Left lung (tissue), 4 donors: ENCODE measurements at regions not wholly inside any gene's neighbourhood (a gene's known extent, or its start where the extent isn't known, plus 50 kb on each side); places are given as distances from the start of the nearest gene placed in this dataset.

Experiments used
- ATAC-seq: fragments of 200-7000 bp; cut with Tn5 transposase; one replicate; pipeline ENCODE4 v1.9.1; 2020; ENCODE audit warnings: moderate library complexity
- DNase-seq, 4 donors: peaks; one replicate each; pipeline ENCODE4 v3.0.0-alpha.2; 2013 to 2020
- H3K27ac ChIP-seq, 2 donors: fragments of 200-600 bp; sonication (generic) in 1 of 2; one replicate each; pipeline versions ENCODE4 v1.5.0 to v1.8.0; 2020 to 2021
- H3K27me3 ChIP-seq, 2 donors: fragments of 200-600 bp; sonication (generic) in 1 of 2; one replicate each; pipeline versions ENCODE4 v1.5.0 to v1.8.0; 2020 to 2021
- H3K36me3 ChIP-seq, 2 donors: fragments of 200-600 bp; sonication (generic) in 1 of 2; one replicate each; pipeline versions ENCODE4 v1.5.0 to v1.8.0; 2020 to 2021
- H3K4me1 ChIP-seq, 2 donors: fragments of 200-600 bp; one replicate each; pipeline ENCODE4 v1.8.0; 2021
- H3K4me3 ChIP-seq, 2 donors: fragments of 200-600 bp; sonication (generic) in 1 of 2; one replicate each; pipeline versions ENCODE4 v1.5.0 to v1.8.0; 2020 to 2021; ENCODE audit warnings: mild to moderate bottlenecking in 1 of 2
- H3K9me3 ChIP-seq, 2 donors: fragments of 200-600 bp; sonication (generic) in 1 of 2; one replicate each; pipeline versions ENCODE4 v1.5.0 to v1.8.0; 2020 to 2021
- intact Hi-C, 2 donors: fragments of 100-400 bp; cut with DNase I; formaldehyde crosslinking; loops; one replicate each; pipeline versions ENCODE4 v1.11.2 to v1.14.2; 2022
- TF ChIP-seq, protein P1 (sequence below), 2 donors: fragments of 200-600 bp; sonication (generic) in 1 of 2; IDR thresholded peaks; one replicate each; pipeline versions ENCODE4 v1.5.0 to v1.8.0; 2021; ENCODE audit warnings: antibody characterized with exemption in 2 of 2
- donor health status: DM: no; HTN: yes; CAD: no.
- donor health status: DM: no; HTN: no; CAD: no.

DNA sequence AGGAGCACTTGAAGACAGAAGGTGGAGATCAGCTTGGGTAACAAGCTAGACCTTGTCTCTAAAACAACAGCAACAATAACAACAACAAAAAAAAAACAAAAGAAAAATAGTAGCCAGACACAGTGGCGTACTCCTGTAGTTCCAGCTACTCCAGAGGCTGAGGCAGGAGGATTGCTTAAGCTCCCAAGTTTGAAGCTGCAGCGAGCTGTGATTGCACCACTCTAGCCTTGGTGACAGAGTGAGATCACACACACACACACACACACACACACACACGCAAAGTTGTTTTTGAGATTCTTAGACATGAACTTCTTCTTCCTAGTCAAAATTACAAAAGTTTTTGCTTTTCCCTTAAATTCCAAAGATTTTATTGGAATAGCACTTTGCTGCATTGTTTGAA lies 93.0 kb upstream of the IGSF10 start:
- ATAC-seq: peak; percentile 58
- intact Hi-C loops: no loop called here
- no peaks in the 10 kb centered on the region for H3K9me3 ChIP-seq
- peak in 1 of 4 donors; percentile 57 for DNase-seq
- no peaks in the 10 kb centered on the region for H3K36me3 ChIP-seq
- no peaks in the 10 kb centered on the region for H3K4me1 ChIP-seq
- H3K4me3 ChIP-seq: no peak overlapping the region
- TF ChIP-seq, protein P1, sequence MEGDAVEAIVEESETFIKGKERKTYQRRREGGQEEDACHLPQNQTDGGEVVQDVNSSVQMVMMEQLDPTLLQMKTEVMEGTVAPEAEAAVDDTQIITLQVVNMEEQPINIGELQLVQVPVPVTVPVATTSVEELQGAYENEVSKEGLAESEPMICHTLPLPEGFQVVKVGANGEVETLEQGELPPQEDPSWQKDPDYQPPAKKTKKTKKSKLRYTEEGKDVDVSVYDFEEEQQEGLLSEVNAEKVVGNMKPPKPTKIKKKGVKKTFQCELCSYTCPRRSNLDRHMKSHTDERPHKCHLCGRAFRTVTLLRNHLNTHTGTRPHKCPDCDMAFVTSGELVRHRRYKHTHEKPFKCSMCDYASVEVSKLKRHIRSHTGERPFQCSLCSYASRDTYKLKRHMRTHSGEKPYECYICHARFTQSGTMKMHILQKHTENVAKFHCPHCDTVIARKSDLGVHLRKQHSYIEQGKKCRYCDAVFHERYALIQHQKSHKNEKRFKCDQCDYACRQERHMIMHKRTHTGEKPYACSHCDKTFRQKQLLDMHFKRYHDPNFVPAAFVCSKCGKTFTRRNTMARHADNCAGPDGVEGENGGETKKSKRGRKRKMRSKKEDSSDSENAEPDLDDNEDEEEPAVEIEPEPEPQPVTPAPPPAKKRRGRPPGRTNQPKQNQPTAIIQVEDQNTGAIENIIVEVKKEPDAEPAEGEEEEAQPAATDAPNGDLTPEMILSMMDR (IDR thresholded peaks at IDR 0.05): no peak
- H3K27ac ChIP-seq: no peak overlapping the region
- no peaks in the 10 kb centered on the region for H3K27me3 ChIP-seq

DNA sequence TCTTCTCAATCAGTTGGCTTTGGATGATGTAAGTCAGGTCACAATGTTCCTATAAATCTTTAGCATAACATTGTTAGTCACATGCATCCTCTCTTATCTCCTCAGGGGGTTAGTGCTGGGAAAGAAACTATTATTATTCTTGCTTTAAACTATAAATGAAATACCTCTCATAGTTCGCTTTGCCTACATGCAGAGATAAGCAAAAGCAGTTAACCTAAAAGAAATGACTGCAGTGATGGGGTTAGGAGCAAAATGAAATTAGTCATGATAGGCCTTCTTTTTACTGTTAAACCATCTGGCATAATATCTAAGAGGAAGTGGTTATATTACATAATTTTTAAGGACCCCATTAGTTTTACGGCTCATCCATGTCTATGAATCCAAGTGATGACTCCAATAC lies 91.7 kb upstream of the IGSF10 start:
- ATAC-seq (no peak), DNase-seq (no peak)
- Histone ChIP-seq H3K4me1 (no peaks in the 10 kb centered on the region), H3K9me3 (no peaks in the 10 kb centered on the region), H3K36me3 (no peaks in the 10 kb centered on the region), H3K27ac (no peak overlapping the region), H3K4me3 (no peak overlapping the region), H3K27me3 (no peaks in the 10 kb centered on the region)
- intact Hi-C loops: no loop called here
- TF ChIP-seq, protein P1 (IDR thresholded peaks at IDR 0.05): no peak

DNA sequence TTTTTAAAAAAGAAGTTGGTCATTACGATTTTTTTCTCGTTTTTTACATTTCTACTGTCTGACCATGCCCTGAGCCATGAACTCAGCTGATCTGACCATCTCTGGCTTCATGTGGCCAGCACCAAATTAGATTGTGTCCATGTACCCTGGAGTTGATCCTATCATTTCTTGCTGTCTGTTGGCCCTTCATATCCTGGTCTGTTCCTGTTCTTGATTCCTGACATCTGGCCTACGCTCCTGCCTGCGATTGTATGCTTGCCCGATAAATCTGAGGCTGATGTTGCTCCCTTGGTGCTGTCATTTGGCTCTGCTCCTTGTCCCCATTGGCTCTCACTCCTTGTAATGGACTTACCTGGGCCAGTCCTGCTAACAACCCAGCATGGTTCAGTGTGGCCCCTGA lies 89.8 kb upstream of the IGSF10 start:
- Histone ChIP-seq H3K4me3 (no peak overlapping the region), H3K27me3 (no peaks in the 10 kb centered on the region), H3K4me1 (no peaks in the 10 kb centered on the region), H3K27ac (no peak overlapping the region), H3K9me3 (no peaks in the 10 kb centered on the region), H3K36me3 (no peaks in the 10 kb centered on the region)
- TF ChIP-seq, protein P1 (IDR thresholded peaks at IDR 0.05): no peak
- intact Hi-C loops: no loop called here
- DNase-seq (no peak), ATAC-seq (no peak)

DNA sequence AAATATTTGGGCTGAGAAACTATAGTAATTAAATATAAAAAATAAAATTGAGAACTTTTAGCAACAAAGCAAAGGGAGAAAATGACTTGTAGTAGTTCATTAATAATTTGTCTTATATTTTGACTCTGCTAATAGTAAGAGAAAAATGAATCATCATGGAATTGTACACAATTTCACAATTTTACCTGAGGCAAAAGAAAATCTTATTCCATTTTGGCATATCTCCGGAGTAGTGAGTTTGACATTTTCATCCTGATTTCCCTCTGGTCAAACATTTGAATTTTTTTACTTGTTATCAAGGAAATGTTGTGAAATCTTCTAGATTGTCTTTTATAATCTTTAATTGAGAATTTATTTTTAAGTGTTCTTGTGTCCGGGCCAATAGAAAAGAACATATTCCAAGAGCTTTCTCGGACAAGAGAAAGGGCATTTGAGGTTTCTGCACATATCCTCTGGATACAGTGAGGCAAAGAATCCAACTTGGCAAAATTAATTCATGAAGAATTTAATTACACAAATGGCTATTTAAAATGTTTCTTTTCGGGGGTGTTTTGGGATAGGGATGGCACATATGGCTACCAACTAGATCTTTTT lies 89.3 kb upstream of the IGSF10 start:
- ATAC-seq (no peak), DNase-seq (peak in 1 of 4 donors; percentile 54)
- Histone ChIP-seq H3K4me1 (no peaks in the 10 kb centered on the region), H3K27me3 (no peaks in the 10 kb centered on the region), H3K27ac (no peak overlapping the region), H3K36me3 (no peaks in the 10 kb centered on the region), H3K4me3 (no peak overlapping the region), H3K9me3 (no peaks in the 10 kb centered on the region)
- intact Hi-C loops: no loop called here
- TF ChIP-seq, protein P1 (IDR thresholded peaks at IDR 0.05): no peak

DNA sequence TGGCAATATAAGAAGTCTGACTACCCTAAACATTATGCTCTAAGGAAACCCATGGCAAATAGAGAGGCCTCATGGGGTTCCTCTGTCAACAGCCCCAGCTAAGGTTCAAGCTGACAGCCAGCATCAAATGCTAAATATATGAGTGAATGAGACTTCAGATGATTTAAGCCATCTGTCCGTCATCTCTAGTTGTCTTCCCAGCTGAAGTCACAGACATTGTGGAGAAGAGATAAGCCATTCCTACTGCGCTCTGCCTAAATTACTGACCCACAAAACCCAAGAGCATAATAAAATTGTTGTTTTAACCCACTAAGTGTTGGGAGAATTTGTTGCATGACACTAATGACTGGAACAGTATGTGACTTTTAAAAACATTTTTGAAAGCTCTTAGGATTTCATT lies 87.3 kb upstream of the IGSF10 start:
- no peaks in the 10 kb centered on the region for H3K27me3 ChIP-seq
- no peak overlapping the region for H3K4me3 ChIP-seq
- intact Hi-C loops: no loop called here
- no peaks in the 10 kb centered on the region for H3K4me1 ChIP-seq
- DNase-seq (peak in 1 of 4 donors; percentile 39), ATAC-seq (no peak)
- no peaks in the 10 kb centered on the region for H3K36me3 ChIP-seq
- TF ChIP-seq, protein P1 (IDR thresholded peaks at IDR 0.05): no peak
- no peaks in the 10 kb centered on the region for H3K9me3 ChIP-seq
- no peak overlapping the region for H3K27ac ChIP-seq
